Hepatocyte (in vitro differentiated cells): ENCODE measurements at regions not wholly inside any gene's neighbourhood (a gene's known extent, or its start where the extent isn't known, plus 50 kb on each side); places are given as distances from the start of the nearest gene placed in this dataset.

Experiments used
- DNase-seq: peaks from one replicate; pipeline ENCODE4 v3.0.0-alpha.2; 2016; ENCODE audit warnings: low spot score
- H2AFZ ChIP-seq: fragments of 200-600 bp; sonication (generic); 2 replicates; pipeline ENCODE4 v1.6.0; 2016; ENCODE audit warnings: antibody characterized with exemption, mild to moderate bottlenecking
- H3K27ac ChIP-seq: fragments of 200-600 bp; sonication (generic); 2 replicates; pipeline ENCODE4 v1.5.1; 2016; ENCODE audit warnings: mild to moderate bottlenecking
- H3K27me3 ChIP-seq: fragments of 200-600 bp; sonication (generic); 2 replicates; pipeline ENCODE4 v1.6.1; 2016
- H3K36me3 ChIP-seq: fragments of 200-600 bp; sonication (generic); replicated peaks from 2 replicates; pipeline ENCODE4 v1.5.1; 2016; ENCODE audit warnings: low read depth; ENCODE audit not compliant: insufficient read depth
- H3K4me1 ChIP-seq: fragments of 200-600 bp; sonication (generic); 2 replicates; pipeline ENCODE4 v1.5.1; 2016; ENCODE audit warnings: mild to moderate bottlenecking, moderate library complexity; ENCODE audit not compliant: insufficient read depth
- H3K4me2 ChIP-seq: fragments of 200-600 bp; sonication (generic); 2 replicates; pipeline ENCODE4 v1.6.0; 2016
- H3K4me3 ChIP-seq: fragments of 200-600 bp; sonication (generic); 2 replicates; pipeline ENCODE4 v1.5.1; 2016; ENCODE audit warnings: mild to moderate bottlenecking
- H3K79me2 ChIP-seq: fragments of 200-600 bp; sonication (generic); 2 replicates; pipeline ENCODE4 v1.6.0; 2017; ENCODE audit warnings: mild to moderate bottlenecking
- H3K9me2 ChIP-seq: fragments of 200-600 bp; sonication (generic); replicated peaks from 2 replicates; pipeline ENCODE4 v1.6.0; 2017; ENCODE audit warnings: mild to moderate bottlenecking; ENCODE audit not compliant: insufficient read depth
- H3K9me3 ChIP-seq: fragments of 200-600 bp; sonication (generic); 2 replicates; pipeline ENCODE4 v1.5.1; 2016; ENCODE audit warnings: low read depth, mild to moderate bottlenecking
- H4K20me1 ChIP-seq: fragments of 200-600 bp; sonication (generic); 2 replicates; pipeline ENCODE4 v1.6.0; 2016; ENCODE audit warnings: mild to moderate bottlenecking; ENCODE audit not compliant: insufficient read depth, poor library complexity, severe bottlenecking
- EZH2 ChIP-seq: fragments of 200-600 bp; sonication (generic); IDR thresholded peaks from 2 replicates; pipeline ENCODE4 v1.6.1; 2016; ENCODE audit warnings: antibody characterized with exemption, mild to moderate bottlenecking, borderline replicate concordance
- EZH2phosphoT487 ChIP-seq: fragments of 200-600 bp; sonication (generic); IDR thresholded peaks from one replicate; pipeline ENCODE4 v1.6.1; 2018; ENCODE audit warnings: antibody characterized with exemption, mild to moderate bottlenecking, low read depth, moderate library complexity; ENCODE audit not compliant: unreplicated experiment, severe bottlenecking
- WGBS: methylation state at CpG from one replicate; pipeline ENCODE4 v1.1.6; 2016; ENCODE audit warnings: low lambda C conversion rate; ENCODE audit errors: missing lambda C conversion rate; 5-methylcytosine and 5-hydroxymethylcytosine counted together
- TF ChIP-seq, protein P1 (sequence below): fragments of 200-600 bp; sonication (generic); IDR thresholded peaks from 2 replicates; pipeline ENCODE4 v1.5.1; 2016; ENCODE audit warnings: antibody characterized with exemption, mild to moderate bottlenecking; ENCODE audit not compliant: poor library complexity

DNA sequence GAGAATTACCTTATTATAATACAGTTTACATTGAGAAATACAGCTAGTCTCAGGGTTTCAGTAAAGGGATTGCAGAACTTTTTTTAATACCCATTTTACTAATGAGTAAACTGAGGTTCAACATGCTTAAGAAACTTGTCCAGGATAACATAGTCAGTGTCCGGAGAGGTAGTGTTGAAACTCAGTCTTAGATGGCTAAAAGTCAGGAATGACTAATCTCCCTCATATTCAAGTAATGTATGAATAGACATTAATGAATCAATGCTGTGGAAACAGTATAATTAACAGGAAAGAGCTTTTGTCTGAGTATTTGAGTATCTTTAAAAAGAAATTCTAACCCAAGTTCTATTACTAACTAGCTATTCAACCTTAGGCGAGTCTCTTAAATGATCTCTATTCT, 397.6 kb downstream of the PLA2G4A start:
- Histone ChIP-seq H3K4me2 (no peak overlapping the region), H3K27ac (no peak overlapping the region), H3K36me3 (no peaks in the 10 kb centered on the region), H4K20me1 (no peaks in the 10 kb centered on the region), H3K9me2 (no peaks in the 10 kb centered on the region), H3K4me3 (no peak overlapping the region), H3K4me1 (no peaks in the 10 kb centered on the region), H3K79me2 (no peaks in the 10 kb centered on the region), H2AFZ (no peak overlapping the region), H3K27me3 (no peaks in the 10 kb centered on the region), H3K9me3 (no peaks in the 10 kb centered on the region)
- 68% methylated on average over 2 of the region's 2 CpGs for WGBS
- TF ChIP-seq, protein P1, sequence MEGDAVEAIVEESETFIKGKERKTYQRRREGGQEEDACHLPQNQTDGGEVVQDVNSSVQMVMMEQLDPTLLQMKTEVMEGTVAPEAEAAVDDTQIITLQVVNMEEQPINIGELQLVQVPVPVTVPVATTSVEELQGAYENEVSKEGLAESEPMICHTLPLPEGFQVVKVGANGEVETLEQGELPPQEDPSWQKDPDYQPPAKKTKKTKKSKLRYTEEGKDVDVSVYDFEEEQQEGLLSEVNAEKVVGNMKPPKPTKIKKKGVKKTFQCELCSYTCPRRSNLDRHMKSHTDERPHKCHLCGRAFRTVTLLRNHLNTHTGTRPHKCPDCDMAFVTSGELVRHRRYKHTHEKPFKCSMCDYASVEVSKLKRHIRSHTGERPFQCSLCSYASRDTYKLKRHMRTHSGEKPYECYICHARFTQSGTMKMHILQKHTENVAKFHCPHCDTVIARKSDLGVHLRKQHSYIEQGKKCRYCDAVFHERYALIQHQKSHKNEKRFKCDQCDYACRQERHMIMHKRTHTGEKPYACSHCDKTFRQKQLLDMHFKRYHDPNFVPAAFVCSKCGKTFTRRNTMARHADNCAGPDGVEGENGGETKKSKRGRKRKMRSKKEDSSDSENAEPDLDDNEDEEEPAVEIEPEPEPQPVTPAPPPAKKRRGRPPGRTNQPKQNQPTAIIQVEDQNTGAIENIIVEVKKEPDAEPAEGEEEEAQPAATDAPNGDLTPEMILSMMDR = no peak
- TF ChIP-seq EZH2phosphoT487 (no peak), EZH2 (no peak)
- DNase-seq = no peak

DNA sequence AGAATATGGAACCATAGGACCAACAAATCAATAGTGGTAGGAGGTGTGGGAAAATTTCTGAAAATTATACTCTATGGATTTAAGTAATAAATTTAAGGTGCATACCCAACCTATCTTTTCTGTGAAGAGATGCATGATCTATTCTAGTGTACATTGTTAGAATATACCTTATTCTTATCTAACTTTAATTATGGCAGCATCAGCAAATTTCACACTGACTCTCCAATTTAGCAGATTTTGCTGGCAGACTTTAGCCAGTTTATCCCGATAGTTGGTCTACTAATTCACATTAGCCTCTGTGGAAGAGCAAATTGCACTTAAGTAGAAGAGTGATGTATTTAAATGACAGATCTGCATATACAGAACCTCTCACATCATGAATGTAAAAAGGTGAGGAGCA, 400.0 kb downstream of the PLA2G4A start:
- no peak overlapping the region for H3K4me3 ChIP-seq
- no peaks in the 10 kb centered on the region for H3K9me2 ChIP-seq
- no peaks in the 10 kb centered on the region for H3K27me3 ChIP-seq
- no peak for DNase-seq
- no peaks in the 10 kb centered on the region for H3K79me2 ChIP-seq
- H3K27ac ChIP-seq = no peak overlapping the region
- 100% methylated on average over 1 of the region's 1 CpG for WGBS
- H3K4me2 ChIP-seq = no peak overlapping the region
- TF ChIP-seq, protein P1 = no peak
- TF ChIP-seq EZH2phosphoT487 (no peak), EZH2 (no peak)
- H2AFZ ChIP-seq = no peak overlapping the region
- H3K9me3 ChIP-seq = no peaks in the 10 kb centered on the region
- H3K36me3 ChIP-seq = no peaks in the 10 kb centered on the region
- no peaks in the 10 kb centered on the region for H3K4me1 ChIP-seq
- H4K20me1 ChIP-seq = no peaks in the 10 kb centered on the region

DNA sequence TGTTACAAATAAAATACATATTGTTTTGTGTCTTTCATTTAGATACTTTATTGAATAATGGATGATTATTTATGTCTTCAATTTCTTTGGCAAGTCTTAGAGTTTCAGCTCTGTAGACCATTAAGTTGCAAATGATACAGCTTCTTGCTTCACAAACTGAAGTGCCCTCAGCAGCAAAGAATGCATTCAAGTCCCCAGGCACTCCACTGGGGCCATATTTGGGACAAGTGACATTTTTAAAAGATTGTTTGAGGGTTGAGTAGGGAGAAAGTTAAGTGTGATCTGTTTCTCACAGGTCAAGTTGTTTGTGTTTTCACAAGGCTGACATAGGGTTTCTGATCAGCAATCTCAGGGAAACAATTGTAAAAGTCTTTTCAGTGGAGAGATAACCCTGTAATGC, 400.7 kb downstream of the PLA2G4A start:
- Histone ChIP-seq H3K4me3 (no peak overlapping the region), H2AFZ (no peak overlapping the region), H3K36me3 (no peaks in the 10 kb centered on the region), H3K4me1 (no peaks in the 10 kb centered on the region), H3K27me3 (no peaks in the 10 kb centered on the region), H3K79me2 (no peaks in the 10 kb centered on the region), H3K9me3 (no peaks in the 10 kb centered on the region), H3K4me2 (no peak overlapping the region), H3K9me2 (no peaks in the 10 kb centered on the region), H3K27ac (no peak overlapping the region), H4K20me1 (no peaks in the 10 kb centered on the region)
- no peak for DNase-seq
- TF ChIP-seq EZH2phosphoT487 (no peak), EZH2 (no peak)
- TF ChIP-seq, protein P1 = no peak

DNA sequence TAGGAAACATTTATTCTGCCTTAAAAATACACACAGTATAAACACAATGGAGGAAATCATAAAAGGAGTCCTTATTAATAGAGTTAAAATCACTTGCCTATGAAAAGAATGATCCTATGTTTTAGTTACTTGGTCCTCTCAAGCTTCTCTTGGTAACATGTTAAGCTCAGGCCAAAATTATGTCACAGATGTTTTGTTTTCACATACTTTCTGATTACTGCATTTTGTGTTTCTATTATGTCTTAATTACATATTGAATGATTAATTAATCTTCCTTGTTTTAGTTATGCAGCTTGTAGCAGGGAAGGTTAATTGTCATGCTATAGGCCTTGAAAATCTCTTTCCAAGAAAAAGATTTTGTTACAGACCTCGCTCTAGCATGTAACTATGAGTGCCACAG, 406.0 kb downstream of the PLA2G4A start:
- no peak for DNase-seq
- Histone ChIP-seq H3K4me3 (no peak overlapping the region), H3K27me3 (no peaks in the 10 kb centered on the region), H3K4me2 (no peak overlapping the region), H3K9me3 (no peaks in the 10 kb centered on the region), H3K79me2 (no peaks in the 10 kb centered on the region), H3K4me1 (no peaks in the 10 kb centered on the region), H2AFZ (no peak overlapping the region), H3K27ac (no peak overlapping the region), H4K20me1 (no peaks in the 10 kb centered on the region), H3K9me2 (no peaks in the 10 kb centered on the region), H3K36me3 (no peaks in the 10 kb centered on the region)
- WGBS = 76% methylated on average over 1 of the region's 1 CpG
- TF ChIP-seq, protein P1 = no peak
- no peak for TF ChIP-seq EZH2
- TF ChIP-seq EZH2phosphoT487 = no peak
